ENCODE measurements at regions not wholly inside any gene's neighbourhood (a gene's known extent, or its start where the extent isn't known, plus 50 kb on each side); places are given as distances from the start of the nearest gene placed in this dataset.

DNA sequence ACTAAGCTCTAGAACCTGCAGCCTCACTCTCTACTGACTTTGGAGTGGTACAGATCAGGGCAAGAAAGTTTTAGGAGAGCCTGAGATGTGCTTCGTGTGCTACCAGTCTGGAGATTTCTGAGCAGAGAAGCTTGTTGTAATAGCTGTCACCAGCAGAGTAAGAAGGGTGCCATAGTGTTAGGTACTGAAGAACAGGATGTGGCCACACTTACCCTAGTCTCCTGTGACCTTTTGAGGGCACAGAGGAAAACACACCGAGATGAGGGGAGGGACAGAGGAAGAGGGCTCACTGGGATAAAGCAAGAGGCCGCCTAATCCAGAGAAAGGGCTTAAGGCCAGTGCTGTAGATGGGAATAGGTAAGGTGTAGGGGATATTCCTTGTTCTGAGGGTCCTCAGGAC is 146.2 kb upstream of the MTPN start (continued):
- TF ChIP-seq, protein P1, sequence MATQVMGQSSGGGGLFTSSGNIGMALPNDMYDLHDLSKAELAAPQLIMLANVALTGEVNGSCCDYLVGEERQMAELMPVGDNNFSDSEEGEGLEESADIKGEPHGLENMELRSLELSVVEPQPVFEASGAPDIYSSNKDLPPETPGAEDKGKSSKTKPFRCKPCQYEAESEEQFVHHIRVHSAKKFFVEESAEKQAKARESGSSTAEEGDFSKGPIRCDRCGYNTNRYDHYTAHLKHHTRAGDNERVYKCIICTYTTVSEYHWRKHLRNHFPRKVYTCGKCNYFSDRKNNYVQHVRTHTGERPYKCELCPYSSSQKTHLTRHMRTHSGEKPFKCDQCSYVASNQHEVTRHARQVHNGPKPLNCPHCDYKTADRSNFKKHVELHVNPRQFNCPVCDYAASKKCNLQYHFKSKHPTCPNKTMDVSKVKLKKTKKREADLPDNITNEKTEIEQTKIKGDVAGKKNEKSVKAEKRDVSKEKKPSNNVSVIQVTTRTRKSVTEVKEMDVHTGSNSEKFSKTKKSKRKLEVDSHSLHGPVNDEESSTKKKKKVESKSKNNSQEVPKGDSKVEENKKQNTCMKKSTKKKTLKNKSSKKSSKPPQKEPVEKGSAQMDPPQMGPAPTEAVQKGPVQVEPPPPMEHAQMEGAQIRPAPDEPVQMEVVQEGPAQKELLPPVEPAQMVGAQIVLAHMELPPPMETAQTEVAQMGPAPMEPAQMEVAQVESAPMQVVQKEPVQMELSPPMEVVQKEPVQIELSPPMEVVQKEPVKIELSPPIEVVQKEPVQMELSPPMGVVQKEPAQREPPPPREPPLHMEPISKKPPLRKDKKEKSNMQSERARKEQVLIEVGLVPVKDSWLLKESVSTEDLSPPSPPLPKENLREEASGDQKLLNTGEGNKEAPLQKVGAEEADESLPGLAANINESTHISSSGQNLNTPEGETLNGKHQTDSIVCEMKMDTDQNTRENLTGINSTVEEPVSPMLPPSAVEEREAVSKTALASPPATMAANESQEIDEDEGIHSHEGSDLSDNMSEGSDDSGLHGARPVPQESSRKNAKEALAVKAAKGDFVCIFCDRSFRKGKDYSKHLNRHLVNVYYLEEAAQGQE (IDR thresholded peaks at IDR 0.05) = no peak

DNA sequence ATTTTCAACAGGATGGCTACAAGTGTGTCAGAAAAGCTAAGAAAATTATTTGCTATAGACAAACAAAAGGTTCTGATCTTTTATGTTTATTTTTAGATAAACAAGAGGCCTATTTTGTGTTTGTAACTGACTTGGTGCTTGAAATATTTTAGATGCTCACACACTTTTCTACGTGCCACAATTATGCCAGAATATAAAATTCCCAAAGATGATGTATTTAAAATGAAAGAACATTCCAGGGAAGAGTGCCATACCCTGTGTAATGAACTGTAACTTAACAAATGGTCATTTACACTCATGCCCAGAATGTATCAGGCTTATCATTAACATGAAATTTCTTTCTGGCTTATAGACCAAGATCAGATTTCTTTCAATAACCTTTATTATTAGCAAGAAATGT is 144.9 kb upstream of the MTPN start:
- Histone ChIP-seq H3K27me3 (ENCODE audit: control insufficient read depth in 4 of 4, insufficient read depth in 4 of 4, low read length in 3 of 4) (no peaks in the 10 kb centered on the region), H3K36me3 (ENCODE audit: control insufficient read depth in 4 of 4, insufficient read depth in 3 of 4, low read depth in 1 of 4, low read length in 3 of 4) (no peaks in the 10 kb centered on the region), H3K4me3 (ENCODE audit: low read depth in 1 of 3, low read length in 3 of 3) (no peak overlapping the region), H3K9ac (ENCODE audit: low read depth in 1 of 2, low read length in 2 of 2) (no peak overlapping the region), H3K4me1 (ENCODE audit: control insufficient read depth in 4 of 4, insufficient read depth in 4 of 4, low read length in 3 of 4) (no peaks in the 10 kb centered on the region), H3K27ac (ENCODE audit: low read depth in 1 of 2, low read length in 2 of 2) (no peak overlapping the region), H3K9me3 (ENCODE audit: control insufficient read depth in 4 of 4, low read length in 3 of 4) (no peaks in the 10 kb centered on the region)
- DNase-seq (ENCODE audit: low spot score) = no peak
- WGBS = 45% methylated on average over 1 of the region's 1 CpG
- no peak for TF ChIP-seq RXRA (IDR thresholded peaks at IDR 0.05)
- TF ChIP-seq NR2F2 (IDR thresholded peaks at IDR 0.05) = no peak
- TF ChIP-seq, protein P2, sequence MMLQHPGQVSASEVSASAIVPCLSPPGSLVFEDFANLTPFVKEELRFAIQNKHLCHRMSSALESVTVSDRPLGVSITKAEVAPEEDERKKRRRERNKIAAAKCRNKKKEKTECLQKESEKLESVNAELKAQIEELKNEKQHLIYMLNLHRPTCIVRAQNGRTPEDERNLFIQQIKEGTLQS (IDR thresholded peaks at IDR 0.05) = no peak
- no peak for TF ChIP-seq FOXA1 (IDR thresholded peaks at IDR 0.05)
- TF ChIP-seq HNF4A (conservative IDR thresholded peaks at IDR 0.05) = no peak
- TF ChIP-seq RAD21 (IDR thresholded peaks at IDR 0.05) = no peak
- no peak for TF ChIP-seq HNF4G (IDR thresholded peaks at IDR 0.05)
- TF ChIP-seq TAF1 (conservative IDR thresholded peaks at IDR 0.05) = no peak
- TF ChIP-seq, protein P3, sequence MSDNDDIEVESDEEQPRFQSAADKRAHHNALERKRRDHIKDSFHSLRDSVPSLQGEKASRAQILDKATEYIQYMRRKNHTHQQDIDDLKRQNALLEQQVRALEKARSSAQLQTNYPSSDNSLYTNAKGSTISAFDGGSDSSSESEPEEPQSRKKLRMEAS (IDR thresholded peaks at IDR 0.05) = no peak
- no peak for TF ChIP-seq YY1 (IDR thresholded peaks at IDR 0.05)
- TF ChIP-seq JUND (IDR thresholded peaks at IDR 0.05) = no peak
- TF ChIP-seq, protein P4, sequence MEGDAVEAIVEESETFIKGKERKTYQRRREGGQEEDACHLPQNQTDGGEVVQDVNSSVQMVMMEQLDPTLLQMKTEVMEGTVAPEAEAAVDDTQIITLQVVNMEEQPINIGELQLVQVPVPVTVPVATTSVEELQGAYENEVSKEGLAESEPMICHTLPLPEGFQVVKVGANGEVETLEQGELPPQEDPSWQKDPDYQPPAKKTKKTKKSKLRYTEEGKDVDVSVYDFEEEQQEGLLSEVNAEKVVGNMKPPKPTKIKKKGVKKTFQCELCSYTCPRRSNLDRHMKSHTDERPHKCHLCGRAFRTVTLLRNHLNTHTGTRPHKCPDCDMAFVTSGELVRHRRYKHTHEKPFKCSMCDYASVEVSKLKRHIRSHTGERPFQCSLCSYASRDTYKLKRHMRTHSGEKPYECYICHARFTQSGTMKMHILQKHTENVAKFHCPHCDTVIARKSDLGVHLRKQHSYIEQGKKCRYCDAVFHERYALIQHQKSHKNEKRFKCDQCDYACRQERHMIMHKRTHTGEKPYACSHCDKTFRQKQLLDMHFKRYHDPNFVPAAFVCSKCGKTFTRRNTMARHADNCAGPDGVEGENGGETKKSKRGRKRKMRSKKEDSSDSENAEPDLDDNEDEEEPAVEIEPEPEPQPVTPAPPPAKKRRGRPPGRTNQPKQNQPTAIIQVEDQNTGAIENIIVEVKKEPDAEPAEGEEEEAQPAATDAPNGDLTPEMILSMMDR (IDR thresholded peaks at IDR 0.05; ENCODE audit: low read depth, low read length, missing input control) = no peak
- no peak for TF ChIP-seq GABPA (IDR thresholded peaks at IDR 0.05 in 1 of 2, conservative IDR thresholded peaks at IDR 0.05 in 1 of 2)
- TF ChIP-seq, protein P5, sequence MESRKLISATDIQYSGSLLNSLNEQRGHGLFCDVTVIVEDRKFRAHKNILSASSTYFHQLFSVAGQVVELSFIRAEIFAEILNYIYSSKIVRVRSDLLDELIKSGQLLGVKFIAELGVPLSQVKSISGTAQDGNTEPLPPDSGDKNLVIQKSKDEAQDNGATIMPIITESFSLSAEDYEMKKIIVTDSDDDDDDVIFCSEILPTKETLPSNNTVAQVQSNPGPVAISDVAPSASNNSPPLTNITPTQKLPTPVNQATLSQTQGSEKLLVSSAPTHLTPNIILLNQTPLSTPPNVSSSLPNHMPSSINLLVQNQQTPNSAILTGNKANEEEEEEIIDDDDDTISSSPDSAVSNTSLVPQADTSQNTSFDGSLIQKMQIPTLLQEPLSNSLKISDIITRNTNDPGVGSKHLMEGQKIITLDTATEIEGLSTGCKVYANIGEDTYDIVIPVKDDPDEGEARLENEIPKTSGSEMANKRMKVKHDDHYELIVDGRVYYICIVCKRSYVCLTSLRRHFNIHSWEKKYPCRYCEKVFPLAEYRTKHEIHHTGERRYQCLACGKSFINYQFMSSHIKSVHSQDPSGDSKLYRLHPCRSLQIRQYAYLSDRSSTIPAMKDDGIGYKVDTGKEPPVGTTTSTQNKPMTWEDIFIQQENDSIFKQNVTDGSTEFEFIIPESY (IDR thresholded peaks at IDR 0.05) = no peak
- TF ChIP-seq FOXA2 (IDR thresholded peaks at IDR 0.05) = no peak
- TF ChIP-seq, protein P1 (IDR thresholded peaks at IDR 0.05) = no peak
- TF ChIP-seq SP1 (IDR thresholded peaks at IDR 0.05) = no peak
- no peak for TF ChIP-seq EGR1 (IDR thresholded peaks at IDR 0.05; ENCODE audit: low read depth in 2 of 2)

Measured in liver (tissue), 8 donors.